NCI-H2196 treated with DMSO at 0.1 percent for 48 hours (cell line): ENCODE measurements at regions not wholly inside any gene's neighbourhood (a gene's known extent, or its start where the extent isn't known, plus 50 kb on each side); places are given as distances from the start of the nearest gene placed in this dataset.
"Not testable (repeated sequence)": the region's sequence is repeated elsewhere in the genome, so short reads cannot be mapped to it uniquely, and the experiment has no call there.

Source experiments
- DNase-seq: peaks from one replicate; lab custom pipeline; 2025; ENCODE audit not compliant: unreplicated experiment; lab: John Stamatoyannopoulos, UW

- DNase-seq, result no peak
Measured at GRCh38 chr5:32916648-32917047, 205.5 kb downstream of the NPR3 start.

GRCh38 chr5:32928761-32929160 is 217.6 kb downstream of the NPR3 start:
- no peak for DNase-seq

DNA sequence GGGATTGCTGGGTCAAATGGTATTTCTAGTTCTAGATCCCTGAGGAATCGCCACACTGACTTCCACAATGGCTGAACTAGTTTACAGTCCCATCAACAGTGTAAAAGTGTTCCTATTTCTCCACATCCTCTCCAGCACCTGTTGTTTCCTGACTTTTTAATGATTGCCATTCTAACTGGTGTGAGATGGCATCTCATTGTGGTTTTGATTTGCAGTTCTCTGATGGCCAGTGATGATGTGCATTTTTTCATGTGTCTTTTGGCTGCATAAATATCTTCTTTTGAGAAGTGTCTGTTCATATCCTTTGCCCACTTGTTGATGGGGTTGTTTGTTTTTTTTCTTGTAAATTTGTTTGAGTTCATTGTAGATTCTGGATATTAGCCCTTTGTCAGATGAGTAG is 220.3 kb downstream of the NPR3 start:
- DNase-seq, result not testable (repeated sequence)

DNA sequence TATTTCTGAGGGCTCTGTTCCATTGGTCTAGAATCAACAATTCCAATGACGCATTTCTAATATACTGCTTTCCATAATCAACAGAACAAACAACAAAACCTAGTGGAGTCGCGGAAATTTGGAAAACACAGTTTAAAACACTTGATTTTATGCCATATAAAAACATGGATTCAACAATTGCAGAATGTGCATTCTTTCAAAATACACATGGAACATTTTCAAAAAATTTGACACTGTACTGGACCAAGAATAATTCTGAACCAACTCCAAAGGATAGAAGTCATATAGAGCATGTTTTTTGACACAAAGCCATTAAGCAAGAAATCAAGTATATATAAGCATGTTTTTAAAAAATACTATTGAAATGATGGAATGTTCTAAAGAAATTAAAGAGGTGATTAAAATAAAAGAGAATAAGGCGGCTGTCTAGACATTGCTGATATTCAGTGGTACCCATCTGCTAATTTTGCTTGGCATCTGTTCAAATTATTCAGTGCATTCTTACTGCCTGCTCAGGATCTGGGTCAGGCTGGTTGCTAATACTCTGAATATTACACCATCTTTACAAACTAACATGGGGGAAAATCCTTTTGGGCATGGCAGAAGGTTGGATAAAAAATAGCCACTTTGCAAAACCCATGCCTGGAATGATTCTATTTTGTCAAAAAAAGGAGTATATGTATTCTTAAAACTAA is 221.3 kb downstream of the NPR3 start:
- no peak for DNase-seq

- no peak for DNase-seq
Measured at GRCh38 chr5:32933692-32934091, 222.6 kb downstream of the NPR3 start.

DNA sequence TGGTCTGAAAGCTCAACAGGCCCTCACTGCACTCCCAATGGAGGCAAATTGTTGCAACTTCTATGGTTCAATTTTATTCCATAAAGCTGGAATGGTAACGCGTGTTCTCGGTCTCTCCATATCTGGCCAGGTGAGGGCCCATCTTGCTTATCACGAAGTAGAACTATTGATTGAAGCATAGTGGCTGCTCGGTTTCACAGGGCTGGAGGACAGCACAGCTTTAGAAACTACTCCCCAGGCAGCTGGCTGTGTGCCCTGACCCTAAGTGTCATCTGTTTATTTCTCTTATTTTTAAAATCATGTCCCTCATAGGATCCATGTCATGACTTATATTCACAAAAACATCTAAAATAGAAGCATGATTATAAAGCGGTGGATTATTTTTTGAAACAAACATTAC is 223.4 kb downstream of the NPR3 start:
- DNase-seq, result no peak

GRCh38 chr5:32935283-32935682 is 224.2 kb downstream of the NPR3 start:
- no peak for DNase-seq

- DNase-seq, result no peak
Measured at GRCh38 chr5:32936329-32936728, 225.2 kb downstream of the NPR3 start.

GRCh38 chr5:32942225-32942989 is 231.3 kb downstream of the NPR3 start:
- no peak for DNase-seq

- DNase-seq, result no peak
Measured at GRCh38 chr5:32949286-32949970, 238.3 kb downstream of the NPR3 start.

- no peak for DNase-seq
Measured at GRCh38 chr5:32951003-32951402, 239.9 kb downstream of the NPR3 start.

- DNase-seq, result no peak
Measured at GRCh38 chr5:32951878-32952277, 240.8 kb downstream of the NPR3 start.

- DNase-seq, result not testable (repeated sequence)
Measured at GRCh38 chr5:32952421-32952820, 241.3 kb downstream of the NPR3 start.

- DNase-seq, result no peak
Measured at GRCh38 chr5:32953694-32954093, 242.6 kb downstream of the NPR3 start.

DNA sequence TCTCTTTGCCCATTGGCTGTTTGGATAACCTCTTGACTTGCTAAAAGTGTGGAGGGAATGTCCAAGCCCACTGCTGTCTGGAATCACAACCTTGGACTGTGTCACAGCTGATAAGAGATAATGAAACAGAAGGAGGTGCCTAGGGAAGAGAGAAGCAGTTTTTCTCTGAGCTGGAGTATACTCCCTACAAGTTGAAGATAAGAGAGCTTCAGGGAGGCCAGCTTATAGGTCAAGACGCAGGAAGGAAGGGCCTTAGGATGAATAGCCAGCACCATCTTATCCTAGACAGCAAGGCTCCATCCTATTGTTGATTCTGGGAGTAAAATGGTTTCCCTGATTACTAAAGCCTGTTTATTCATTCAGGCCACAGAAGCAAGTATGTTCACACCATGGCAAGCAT is 244.7 kb downstream of the NPR3 start:
- DNase-seq, result no peak

DNA sequence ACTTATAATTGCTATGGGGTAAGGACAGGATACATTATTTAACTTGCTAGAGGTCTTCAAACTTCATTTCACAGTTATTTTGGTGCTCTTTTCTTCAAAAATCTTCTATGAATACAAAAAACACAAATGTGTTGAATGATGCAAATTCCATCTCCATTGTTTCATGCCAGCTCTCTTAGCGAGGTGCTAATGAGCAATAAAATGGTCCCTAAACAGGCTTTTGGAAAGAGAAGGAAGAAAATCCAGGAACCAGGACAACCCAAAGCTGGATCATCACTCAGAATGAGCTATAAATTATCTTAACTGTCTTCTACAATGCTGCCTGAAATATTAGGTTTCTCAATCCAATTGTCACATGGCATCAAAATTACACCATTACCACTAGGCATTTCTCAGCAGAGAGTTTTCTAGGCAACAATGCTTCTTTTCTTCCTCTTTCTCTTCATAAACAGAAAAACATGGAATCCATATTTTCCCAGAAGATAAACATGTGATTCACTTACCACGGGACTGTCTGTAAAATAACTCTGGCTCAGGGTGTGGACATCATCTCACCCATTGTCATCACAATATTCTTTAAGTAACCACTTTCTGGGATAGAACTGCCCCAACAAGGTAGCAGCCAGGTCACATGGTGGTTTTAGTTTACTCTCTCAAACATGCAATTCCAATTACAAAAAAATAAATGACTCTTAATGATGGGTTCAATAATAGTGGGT is 249.4 kb downstream of the NPR3 start:
- DNase-seq, result no peak

DNA sequence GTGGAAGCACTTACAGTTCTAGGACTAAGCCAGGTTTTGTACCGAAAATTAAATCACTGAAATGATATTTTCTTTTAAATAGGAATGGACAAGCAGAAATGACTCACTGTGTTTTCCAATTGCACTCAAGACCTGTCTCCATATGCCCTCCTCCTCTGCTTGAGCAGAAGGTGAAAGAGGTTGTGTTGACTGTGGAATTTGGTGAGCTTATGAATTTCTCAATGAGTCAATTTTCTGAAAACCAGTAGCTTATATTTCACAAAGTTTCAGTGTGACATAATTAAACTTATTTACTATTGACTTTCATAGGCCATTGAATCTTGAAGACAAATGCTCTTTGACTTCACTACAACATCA is 249.9 kb downstream of the NPR3 start:
- no peak for DNase-seq

GRCh38 chr5:32964261-32964660 is 253.1 kb downstream of the NPR3 start:
- DNase-seq, result no peak

GRCh38 chr5:32973646-32974045 is 262.5 kb downstream of the NPR3 start:
- DNase-seq, result no peak

- DNase-seq, result no peak
Measured at GRCh38 chr5:32975656-32976375, 264.7 kb downstream of the NPR3 start.

GRCh38 chr5:32981061-32981460 is 269.9 kb downstream of the NPR3 start:
- no peak for DNase-seq
